C4-2B (cell line): ENCODE measurements at regions not wholly inside any gene's neighbourhood (a gene's known extent, or its start where the extent isn't known, plus 50 kb on each side); places are given as distances from the start of the nearest gene placed in this dataset.

Experiments used
- ZFX ChIP-seq: fragments of 450-650 bp; IDR thresholded peaks from 2 replicates; pipeline ENCODE4 v1.6.1; 2017
- TF ChIP-seq, protein P1 (sequence below): fragments of 450-650 bp; conservative IDR thresholded peaks from 2 replicates; pipeline ENCODE4 v1.5.1; 2017; ENCODE audit warnings: mild to moderate bottlenecking

DNA sequence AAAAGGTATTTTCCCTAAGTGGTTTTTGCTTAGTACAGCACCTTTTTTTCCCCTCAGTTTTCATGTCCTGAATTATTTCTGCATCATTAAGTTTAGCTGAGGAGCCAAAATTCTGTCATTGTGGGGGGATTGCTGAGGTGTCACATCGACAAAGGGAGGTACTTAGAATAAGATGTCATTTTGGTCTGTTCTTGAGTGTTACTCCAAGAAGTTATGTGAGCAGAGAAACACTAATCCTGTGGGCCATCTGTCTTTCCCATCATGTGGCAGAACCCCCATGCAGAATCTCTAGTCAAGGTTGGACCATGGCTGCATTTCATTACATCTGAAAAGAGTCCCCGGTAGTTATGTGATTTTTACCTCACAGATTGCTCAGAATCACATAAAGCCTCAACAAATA is 167.8 kb upstream of the CENPW start:
- TF ChIP-seq, protein P1, sequence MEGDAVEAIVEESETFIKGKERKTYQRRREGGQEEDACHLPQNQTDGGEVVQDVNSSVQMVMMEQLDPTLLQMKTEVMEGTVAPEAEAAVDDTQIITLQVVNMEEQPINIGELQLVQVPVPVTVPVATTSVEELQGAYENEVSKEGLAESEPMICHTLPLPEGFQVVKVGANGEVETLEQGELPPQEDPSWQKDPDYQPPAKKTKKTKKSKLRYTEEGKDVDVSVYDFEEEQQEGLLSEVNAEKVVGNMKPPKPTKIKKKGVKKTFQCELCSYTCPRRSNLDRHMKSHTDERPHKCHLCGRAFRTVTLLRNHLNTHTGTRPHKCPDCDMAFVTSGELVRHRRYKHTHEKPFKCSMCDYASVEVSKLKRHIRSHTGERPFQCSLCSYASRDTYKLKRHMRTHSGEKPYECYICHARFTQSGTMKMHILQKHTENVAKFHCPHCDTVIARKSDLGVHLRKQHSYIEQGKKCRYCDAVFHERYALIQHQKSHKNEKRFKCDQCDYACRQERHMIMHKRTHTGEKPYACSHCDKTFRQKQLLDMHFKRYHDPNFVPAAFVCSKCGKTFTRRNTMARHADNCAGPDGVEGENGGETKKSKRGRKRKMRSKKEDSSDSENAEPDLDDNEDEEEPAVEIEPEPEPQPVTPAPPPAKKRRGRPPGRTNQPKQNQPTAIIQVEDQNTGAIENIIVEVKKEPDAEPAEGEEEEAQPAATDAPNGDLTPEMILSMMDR, result no peak
- no peak for TF ChIP-seq ZFX
